ENCODE measurements at regions not wholly inside any gene's neighbourhood (a gene's known extent, or its start where the extent isn't known, plus 50 kb on each side); places are given as distances from the start of the nearest gene placed in this dataset.

DNA sequence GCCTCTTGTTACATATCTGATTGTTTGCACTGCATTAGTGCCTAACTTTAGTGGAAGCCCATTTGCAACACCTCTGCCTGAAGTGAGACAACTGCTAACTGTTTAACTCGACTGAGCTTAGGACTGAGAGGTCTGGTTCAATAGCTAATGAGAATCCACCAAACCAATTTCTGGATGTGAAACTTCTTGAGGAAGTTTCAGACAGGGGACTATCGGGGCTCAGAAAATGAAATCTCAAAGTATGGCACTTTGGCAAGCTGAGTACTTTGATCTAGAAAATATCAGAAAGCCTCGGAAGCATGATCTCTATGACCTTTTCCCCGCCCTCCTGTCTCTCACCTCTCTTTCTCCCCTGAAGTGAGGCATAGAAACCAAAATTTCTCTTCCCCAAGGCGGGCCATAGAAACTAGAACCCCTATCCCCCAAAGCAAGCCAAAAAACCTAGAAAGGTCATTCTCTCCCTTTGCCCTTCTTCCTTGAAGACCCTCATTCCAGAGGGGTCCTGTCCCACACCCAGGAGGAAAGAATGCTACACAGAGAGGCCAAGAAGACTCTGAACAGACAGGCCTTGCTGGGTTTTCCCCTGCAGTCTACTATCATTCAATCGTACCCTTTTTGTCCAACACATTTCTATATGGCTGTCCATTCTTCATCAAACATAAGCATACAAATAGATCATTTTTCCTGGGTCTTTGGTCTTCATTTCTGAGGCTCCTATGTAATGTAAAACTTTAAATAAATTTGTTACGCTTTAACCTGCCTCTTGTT lies 69.6 kb upstream of the CREB1 start:
- TF ChIP-seq, protein P1, sequence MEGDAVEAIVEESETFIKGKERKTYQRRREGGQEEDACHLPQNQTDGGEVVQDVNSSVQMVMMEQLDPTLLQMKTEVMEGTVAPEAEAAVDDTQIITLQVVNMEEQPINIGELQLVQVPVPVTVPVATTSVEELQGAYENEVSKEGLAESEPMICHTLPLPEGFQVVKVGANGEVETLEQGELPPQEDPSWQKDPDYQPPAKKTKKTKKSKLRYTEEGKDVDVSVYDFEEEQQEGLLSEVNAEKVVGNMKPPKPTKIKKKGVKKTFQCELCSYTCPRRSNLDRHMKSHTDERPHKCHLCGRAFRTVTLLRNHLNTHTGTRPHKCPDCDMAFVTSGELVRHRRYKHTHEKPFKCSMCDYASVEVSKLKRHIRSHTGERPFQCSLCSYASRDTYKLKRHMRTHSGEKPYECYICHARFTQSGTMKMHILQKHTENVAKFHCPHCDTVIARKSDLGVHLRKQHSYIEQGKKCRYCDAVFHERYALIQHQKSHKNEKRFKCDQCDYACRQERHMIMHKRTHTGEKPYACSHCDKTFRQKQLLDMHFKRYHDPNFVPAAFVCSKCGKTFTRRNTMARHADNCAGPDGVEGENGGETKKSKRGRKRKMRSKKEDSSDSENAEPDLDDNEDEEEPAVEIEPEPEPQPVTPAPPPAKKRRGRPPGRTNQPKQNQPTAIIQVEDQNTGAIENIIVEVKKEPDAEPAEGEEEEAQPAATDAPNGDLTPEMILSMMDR (IDR thresholded peaks at IDR 0.05): no peak
- no peak for TF ChIP-seq EZH2 (IDR thresholded peaks at IDR 0.05; ENCODE audit: borderline replicate concordance, insufficient read depth, low read depth, low read length, poor library complexity, severe bottlenecking)

Data from B cell (primary cell).